HepG2 (cell line): ENCODE measurements at regions not wholly inside any gene's neighbourhood (a gene's known extent, or its start where the extent isn't known, plus 50 kb on each side); places are given as distances from the start of the nearest gene placed in this dataset.

Experiments
- ATAC-seq: fragments of 200-7000 bp; cut with Tn5 transposase; 3 replicates; pipeline ENCODE4 v1.9.1; 2020; ENCODE audit warnings: mild to moderate bottlenecking, moderate library complexity
- BruUV-seq: library from RNA; stranded (reverse); fragments of 400-500 nt; replicated peaks from 2 replicates; lab custom pipeline; 2021; lab: Mats Ljungman, UMichigan
- CTCF ChIA-PET: fragments of 300-600 bp; formaldehyde crosslinking; extraction: SDS; loops from one replicate; lab custom pipeline; 2021; ENCODE audit warnings: low total read pairs, inconsistent platforms, low intra/inter-chr PET ratio; lab: Yijun Ruan, JAX
- POLR2A ChIA-PET: fragments of 350-600 bp; sonication (Branson Sonifier 250); formaldehyde crosslinking; loops from one replicate; lab custom pipeline; 2020; ENCODE audit warnings: antibody characterized with exemption, inconsistent platforms; lab: Yijun Ruan, JAX
- DNase-seq: peaks from one replicate; pipeline ENCODE4 v3.0.0-alpha.2; 2015; ENCODE audit warnings: low spot score
- FAIRE-seq: peaks from 3 replicates; lab custom pipeline; 2011; peaks lifted over from hg19 to GRCh38; lab: Jason Lieb, UNC
- H2AFZ ChIP-seq: one replicate; pipeline ENCODE4 v1.6.1; 2011; ENCODE audit warnings: low read length, inconsistent platforms
- H3K27ac ChIP-seq: fragments of 300-600 bp; 3 replicates; pipeline ENCODE4 v1.8.0; 2011; ENCODE audit warnings: mixed run types, mild to moderate bottlenecking, mixed read lengths, low read length, inconsistent platforms; ENCODE audit not compliant: insufficient read depth; ENCODE audit errors: extremely low read length
- H3K27me3 ChIP-seq, 2 experiments: fragments of 200-600 bp in 1 of 2; 2 replicates in 1 of 2; 3 replicates in 1 of 2; pipeline versions ENCODE4 v1.6.0 to v1.8.0; 2011; ENCODE audit warnings: low read length in 2 of 2, mild to moderate bottlenecking in 2 of 2, moderate library complexity in 2 of 2, inconsistent platforms in 1 of 2; ENCODE audit not compliant: insufficient read depth in 2 of 2, control insufficient read depth in 1 of 2
- H3K36me3 ChIP-seq, 2 experiments: fragments of 200-600 bp in 1 of 2; replicated peaks in 1 of 2; 2 replicates in 1 of 2; 3 replicates in 1 of 2; pipeline versions ENCODE4 v1.5.1 to v1.8.0; 2011; ENCODE audit warnings: low read length in 2 of 2, inconsistent platforms in 1 of 2; ENCODE audit not compliant: insufficient read depth in 2 of 2, control insufficient read depth in 1 of 2
- H3K4me1 ChIP-seq: 2 replicates; pipeline ENCODE4 v1.5.1; 2012; ENCODE audit warnings: low read length, inconsistent platforms; ENCODE audit not compliant: insufficient read depth
- H3K4me2 ChIP-seq: 2 replicates; pipeline ENCODE4 v1.6.0; 2011; ENCODE audit warnings: low read depth, low read length, inconsistent platforms
- H3K4me3 ChIP-seq, 3 experiments: fragments of 200-600 bp in 1 of 3; sonication (generic), shearing (Covaris generic) in 1 of 3; replicated peaks in 1 of 3; 2 replicates each; pipeline ENCODE4 v1.5.1; 2011 to 2016; ENCODE audit warnings: low read length in 3 of 3, inconsistent platforms in 2 of 3, low read depth in 2 of 3, mild to moderate bottlenecking in 2 of 3, control low read depth in 1 of 3, mixed read lengths in 1 of 3; ENCODE audit not compliant: insufficient read depth in 1 of 3
- H3K79me2 ChIP-seq: one replicate; pipeline ENCODE4 v1.6.1; 2011; ENCODE audit warnings: low read length, inconsistent platforms; ENCODE audit not compliant: insufficient read depth
- H3K9ac ChIP-seq: 2 replicates; pipeline ENCODE4 v1.6.0; 2011; ENCODE audit warnings: mild to moderate bottlenecking, low read depth, low read length, inconsistent platforms; ENCODE audit not compliant: insufficient read depth
- H3K9me3 ChIP-seq: 2 replicates; pipeline ENCODE4 v1.5.1; 2012; ENCODE audit warnings: mild to moderate bottlenecking, low read length
- H4K20me1 ChIP-seq: 2 replicates; pipeline ENCODE4 v1.6.0; 2011; ENCODE audit warnings: inconsistent platforms, mild to moderate bottlenecking, low read length, moderate library complexity; ENCODE audit not compliant: insufficient read depth
- ATAD3A ChIP-seq: sonication (generic); formaldehyde crosslinking; IDR thresholded peaks from 2 replicates; pipeline ENCODE4 v1.4.0; 2020; ENCODE audit warnings: missing genetic modification reagents
- BATF2 ChIP-seq: sonication (generic); formaldehyde crosslinking; IDR thresholded peaks from 2 replicates; pipeline ENCODE4 v1.8.0; 2022; ENCODE audit warnings: mild to moderate bottlenecking, missing genetic modification reagents, moderate library complexity
- GMEB2 ChIP-seq: IDR thresholded peaks from 2 replicates; pipeline ENCODE4 v1.6.1; 2016; ENCODE audit warnings: missing biosample characterization, missing genetic modification reagents, low read depth
- GTF3A ChIP-seq: sonication (generic); formaldehyde crosslinking; conservative IDR thresholded peaks from 2 replicates; pipeline ENCODE4 v1.4.0; 2020; ENCODE audit warnings: mild to moderate bottlenecking, missing genetic modification reagents
- KLF13 ChIP-seq: sonication (generic); formaldehyde crosslinking; IDR thresholded peaks from 2 replicates; pipeline ENCODE4 v1.4.0; 2020; ENCODE audit warnings: mild to moderate bottlenecking, missing genetic modification reagents
- NR2F2 ChIP-seq: IDR thresholded peaks from 2 replicates; pipeline ENCODE4 v1.6.1; 2012; ENCODE audit warnings: low read depth, inconsistent platforms, borderline replicate concordance
- PITX1 ChIP-seq: sonication (generic); formaldehyde crosslinking; IDR thresholded peaks from 2 replicates; pipeline ENCODE4 v1.5.1; 2020; ENCODE audit warnings: mild to moderate bottlenecking, missing genetic modification reagents
- SCMH1 ChIP-seq: sonication (generic); formaldehyde crosslinking; IDR thresholded peaks from 2 replicates; pipeline ENCODE4 v1.9.0; 2021; ENCODE audit warnings: missing genetic modification reagents, mild to moderate bottlenecking, borderline replicate concordance
- SRSF4 ChIP-seq: fragments of 200-400 bp; formaldehyde crosslinking; IDR thresholded peaks from one replicate; pipeline ENCODE4 v1.6.1; 2018; ENCODE audit warnings: mild to moderate bottlenecking, low read depth, low read length, moderate library complexity; ENCODE audit not compliant: poor library complexity, severe bottlenecking
- THAP9 ChIP-seq: sonication (generic); formaldehyde crosslinking; IDR thresholded peaks from 2 replicates; pipeline ENCODE4; 2020; ENCODE audit warnings: missing genetic modification reagents, mild to moderate bottlenecking, borderline replicate concordance
- TMF1 ChIP-seq: sonication (generic); formaldehyde crosslinking; IDR thresholded peaks from 2 replicates; pipeline ENCODE4 v1.8.1; 2022; ENCODE audit warnings: low read depth, missing genetic modification reagents
- ZBTB14 ChIP-seq: sonication (generic); formaldehyde crosslinking; IDR thresholded peaks from 2 replicates; pipeline ENCODE4 v1.4.0; 2020; ENCODE audit warnings: missing genetic modification reagents
- ZBTB26 ChIP-seq: IDR thresholded peaks from 2 replicates; pipeline ENCODE4 v1.6.1; 2016; ENCODE audit warnings: missing compliant biosample characterization, missing genetic modification reagents, borderline replicate concordance
- ZBTB4 ChIP-seq: sonication (generic); formaldehyde crosslinking; IDR thresholded peaks from 2 replicates; pipeline ENCODE4 v1.4.0; 2020; ENCODE audit warnings: missing genetic modification reagents, mild to moderate bottlenecking, borderline replicate concordance
- WGBS: methylation state at CpG from one replicate; pipeline ENCODE4 v1.1.6; 2017; ENCODE audit warnings: low lambda C conversion rate; 5-methylcytosine and 5-hydroxymethylcytosine counted together
- in situ Hi-C: cut with HindIII; loops from 2 replicates; pipeline ENCODE4 v1.10.0; 2017; ENCODE audit warnings: low pct_unique_long_range_greater_than_20kb; ENCODE audit not compliant: extremely low pct_ligation_motif_present
- intact Hi-C: fragments of 100-400 bp; cut with micrococcal nuclease; formaldehyde crosslinking; loops from one replicate; pipeline ENCODE4 v1.10.0; 2022; ENCODE audit not compliant: unreplicated experiment

- Histone ChIP-seq H3K4me2 (no peak overlapping the region), H3K27ac (no peak overlapping the region), H3K36me3 (no peaks in the 10 kb centered on the region), H2AFZ (no peak overlapping the region), H4K20me1 (no peaks in the 10 kb centered on the region), H3K79me2 (no peaks in the 10 kb centered on the region), H3K4me1 (no peaks in the 10 kb centered on the region), H3K27me3 (no peaks in the 10 kb centered on the region), H3K9me3 (no peaks in the 10 kb centered on the region), H3K4me3 (no peak overlapping the region), H3K9ac (no peak overlapping the region)
- ChIA-PET CTCF (no interaction called here), POLR2A (no interaction called here)
- BruUV-seq = no TSS peak
- ATAC-seq (no peak), FAIRE-seq (no peak), DNase-seq (no peak)
- intact Hi-C loops = no loop called here
- in situ Hi-C loops = no loop called here
- 7% methylated on average over 1 of the region's 1 CpG for WGBS
- no peak for TF ChIP-seq BATF2 (CRISPR knock-in tag)
- TF ChIP-seq SCMH1 (CRISPR knock-in tag) = no peak
- TF ChIP-seq GTF3A (CRISPR knock-in tag) = no peak
- TF ChIP-seq SRSF4 = no peak
- no peak for TF ChIP-seq NR2F2
- TF ChIP-seq ATAD3A = no peak
- TF ChIP-seq ZBTB4 (CRISPR knock-in tag) = no peak
- TF ChIP-seq THAP9 (CRISPR knock-in tag) = no peak
- no peak for TF ChIP-seq PITX1 (CRISPR knock-in tag)
- no peak for TF ChIP-seq GMEB2 (CRISPR knock-in tag)
- TF ChIP-seq ZBTB14 (CRISPR knock-in tag) = no peak
- TF ChIP-seq ZBTB26 (CRISPR knock-in tag) = no peak
- TF ChIP-seq TMF1 = no peak
- TF ChIP-seq KLF13 (CRISPR knock-in tag) = no peak
These were observed 193.9 kb downstream of the ANKRD7 start for GRCh38 chr7:118418433-118418832.
